H1 (cell line): ENCODE measurements at regions not wholly inside any gene's neighbourhood (a gene's known extent, or its start where the extent isn't known, plus 50 kb on each side); places are given as distances from the start of the nearest gene placed in this dataset.

Experiments
- CTCF ChIA-PET: fragments of 300-600 bp; sonication (Branson Sonifier 250); formaldehyde crosslinking; loops from one replicate; lab custom pipeline; 2021; ENCODE audit not compliant: partially characterized antibody; lab: Charles Lee
- POLR2A ChIA-PET: fragments of 300-600 bp; sonication (Branson Sonifier 250); formaldehyde crosslinking; loops from one replicate; lab custom pipeline; 2021; ENCODE audit warnings: inconsistent platforms; ENCODE audit not compliant: partially characterized antibody; lab: Charles Lee
- DNase-seq, 2 experiments: peaks; one replicate each; pipeline versions ENCODE4 v3.0.0 to v3.0.0-alpha.2; 2010 to 2022; ENCODE audit warnings: low spot score in 2 of 2, low read depth in 1 of 2, mixed read lengths in 1 of 2
- FAIRE-seq: peaks from 2 replicates; lab custom pipeline; 2011; peaks lifted over from hg19 to GRCh38; lab: Jason Lieb, UNC
- H2AFZ ChIP-seq: 2 replicates; pipeline ENCODE4 v1.8.1; 2012; ENCODE audit warnings: low read length, inconsistent platforms
- H2AK5ac ChIP-seq: 2 replicates; pipeline ENCODE4 v1.6.1; 2013; ENCODE audit warnings: low read depth, low read length
- H2BK120ac ChIP-seq: replicated peaks from 2 replicates; pipeline ENCODE3; 2013; ENCODE audit warnings: low read depth, low read length, inconsistent platforms
- H2BK12ac ChIP-seq: 2 replicates; pipeline ENCODE4 v1.6.1; 2013; ENCODE audit warnings: low read depth, low read length
- H2BK15ac ChIP-seq: 2 replicates; pipeline ENCODE4 v1.6.1; 2013; ENCODE audit warnings: low read length
- H2BK20ac ChIP-seq: 2 replicates; pipeline ENCODE4 v1.6.1; 2013; ENCODE audit warnings: low read length
- H2BK5ac ChIP-seq: 2 replicates; pipeline ENCODE4 v1.6.1; 2013; ENCODE audit warnings: low read depth, low read length
- H3K14ac ChIP-seq: 2 replicates; pipeline ENCODE4 v1.6.1; 2013; ENCODE audit warnings: inconsistent platforms; ENCODE audit not compliant: insufficient read length
- H3K18ac ChIP-seq: 2 replicates; pipeline ENCODE4 v1.6.1; 2013; ENCODE audit warnings: low read length; ENCODE audit errors: extremely low read depth
- H3K23ac ChIP-seq: 2 replicates; pipeline ENCODE4 v1.6.1; 2013; ENCODE audit warnings: inconsistent platforms; ENCODE audit not compliant: insufficient read length
- H3K23me2 ChIP-seq: 2 replicates; pipeline ENCODE4 v1.6.1; 2013; ENCODE audit warnings: low read depth, low read length
- H3K27ac ChIP-seq: 2 replicates; pipeline ENCODE4 v1.6.1; 2011; ENCODE audit warnings: low read depth, low read length, inconsistent platforms
- H3K27me3 ChIP-seq, 4 experiments: replicated peaks in 1 of 4; 1 replicate in 1 of 4; 2 replicates in 3 of 4; pipeline versions ENCODE4 v1.6.1 to v1.8.1; 2011 to 2013; ENCODE audit warnings: low read length in 3 of 4, mild to moderate bottlenecking in 3 of 4, inconsistent platforms in 2 of 4, mixed read lengths in 2 of 4, moderate library complexity in 1 of 4; ENCODE audit not compliant: control insufficient read depth in 3 of 4, insufficient read depth in 3 of 4; ENCODE audit errors: extremely low read depth in 1 of 4
- H3K36me3 ChIP-seq, 4 experiments: 2 replicates each; pipeline versions ENCODE4 v1.6.1 to v1.8.1; 2011 to 2013; ENCODE audit warnings: mild to moderate bottlenecking in 4 of 4, low read length in 3 of 4, moderate library complexity in 2 of 4, control low read depth in 1 of 4, inconsistent platforms in 1 of 4; ENCODE audit not compliant: insufficient read depth in 4 of 4, control insufficient read depth in 2 of 4
- H3K4ac ChIP-seq: replicated peaks from 2 replicates; pipeline ENCODE3; 2013; ENCODE audit warnings: low read length, low read depth, mixed read lengths, inconsistent platforms; ENCODE audit not compliant: insufficient read length
- H3K4me1 ChIP-seq, 4 experiments: replicated peaks in 1 of 4; 1 replicate in 1 of 4; 2 replicates in 3 of 4; pipeline versions ENCODE4 v1.6.1 to v1.8.1; 2011 to 2013; ENCODE audit warnings: low read length in 3 of 4, inconsistent platforms in 2 of 4, mixed read lengths in 1 of 4; ENCODE audit not compliant: insufficient read depth in 4 of 4, control insufficient read depth in 3 of 4
- H3K4me2 ChIP-seq, 2 experiments: 2 replicates each; pipeline versions ENCODE4 v1.6.1 to v1.8.1; 2011 to 2013; ENCODE audit warnings: low read depth in 2 of 2, low read length in 2 of 2, control low read depth in 1 of 2, inconsistent platforms in 1 of 2, mild to moderate bottlenecking in 1 of 2; ENCODE audit not compliant: insufficient read depth in 1 of 2
- H3K4me3 ChIP-seq, 4 experiments: fragments of 200-600, 300-600 bp in 1 of 4; sonication (generic), shearing (Covaris generic), sonication (Bioruptor Twin) in 1 of 4; 2 replicates each; pipeline versions ENCODE4 v1.5.1 to v1.8.1; 2011 to 2016; ENCODE audit warnings: low read length in 4 of 4, low read depth in 3 of 4, control low read depth in 2 of 4, inconsistent platforms in 2 of 4, mild to moderate bottlenecking in 2 of 4, mixed read lengths in 1 of 4, moderate library complexity in 1 of 4; ENCODE audit not compliant: insufficient read depth in 2 of 4; ENCODE audit errors: extremely low read depth in 1 of 4
- H3K56ac ChIP-seq: replicated peaks from 2 replicates; pipeline ENCODE3; 2013; ENCODE audit warnings: low read depth, mild to moderate bottlenecking, mixed read lengths, low read length, inconsistent platforms; ENCODE audit not compliant: insufficient read length
- H3K79me1 ChIP-seq: 2 replicates; pipeline ENCODE4 v1.6.1; 2013; ENCODE audit warnings: low read depth, low read length, control low read depth
- H3K79me2 ChIP-seq, 2 experiments: 2 replicates each; pipeline versions ENCODE4 v1.6.1 to v1.8.1; 2012 to 2013; ENCODE audit warnings: low read length in 2 of 2, mild to moderate bottlenecking in 2 of 2, inconsistent platforms in 1 of 2; ENCODE audit not compliant: insufficient read depth in 2 of 2, control insufficient read depth in 1 of 2
- H3K9ac ChIP-seq, 4 experiments: replicated peaks in 1 of 4; 1 replicate in 1 of 4; 2 replicates in 3 of 4; pipeline versions ENCODE4 v1.6.1 to v1.8.1; 2011 to 2013; ENCODE audit warnings: low read depth in 3 of 4, low read length in 3 of 4, control low read depth in 2 of 4, mild to moderate bottlenecking in 2 of 4, moderate library complexity in 2 of 4, inconsistent platforms in 1 of 4; ENCODE audit errors: extremely low read depth in 1 of 4
- H3K9me3 ChIP-seq, 2 experiments: 2 replicates each; pipeline versions ENCODE4 v1.6.1 to v1.8.1; 2012 to 2013; ENCODE audit warnings: mild to moderate bottlenecking in 2 of 2, moderate library complexity in 2 of 2, control low read depth in 1 of 2, inconsistent platforms in 1 of 2, low read depth in 1 of 2, low read length in 1 of 2, mixed read lengths in 1 of 2; ENCODE audit not compliant: insufficient read depth in 2 of 2
- H4K20me1 ChIP-seq, 2 experiments: replicated peaks in 1 of 2; 2 replicates each; pipeline versions ENCODE3 to v1.8.1; 2011 to 2013; ENCODE audit warnings: inconsistent platforms in 2 of 2, low read length in 2 of 2, mild to moderate bottlenecking in 1 of 2; ENCODE audit not compliant: insufficient read depth in 2 of 2, control insufficient read depth in 1 of 2
- H4K5ac ChIP-seq: 2 replicates; pipeline ENCODE4 v1.6.1; 2013; ENCODE audit warnings: low read length, low read depth, mixed read lengths, inconsistent platforms; ENCODE audit not compliant: insufficient read length
- H4K8ac ChIP-seq: 2 replicates; pipeline ENCODE4 v1.8.0; 2013; ENCODE audit warnings: mild to moderate bottlenecking, moderate library complexity, low read length, inconsistent platforms; ENCODE audit not compliant: insufficient read depth; ENCODE audit errors: extremely low read depth
- H4K91ac ChIP-seq: replicated peaks from 2 replicates; pipeline ENCODE3; 2013; ENCODE audit warnings: low read length, mixed read lengths, inconsistent platforms; ENCODE audit not compliant: insufficient read length
- BCL11A ChIP-seq, 2 experiments: IDR thresholded peaks; one replicate each; pipeline ENCODE4 v1.6.1; 2011; ENCODE audit warnings: low read depth in 2 of 2, low read length in 2 of 2, mild to moderate bottlenecking in 2 of 2
- CHD2 ChIP-seq: IDR thresholded peaks from 2 replicates; pipeline ENCODE4 v1.6.1; 2012; ENCODE audit warnings: low read length, improper control_type of control experiment
- FOSL1 ChIP-seq: IDR thresholded peaks from 2 replicates; pipeline ENCODE4 v1.6.1; 2011; ENCODE audit warnings: mild to moderate bottlenecking, low read depth, low read length, moderate library complexity; ENCODE audit not compliant: insufficient read depth
- NANOG ChIP-seq: IDR thresholded peaks from 2 replicates; pipeline ENCODE4 v1.6.1; 2011; ENCODE audit warnings: low read length, low read depth, mild to moderate bottlenecking, inconsistent platforms; ENCODE audit not compliant: insufficient read depth, poor library complexity, severe bottlenecking
- SIX5 ChIP-seq: IDR thresholded peaks from 2 replicates; pipeline ENCODE4 v1.6.1; 2011; ENCODE audit warnings: mild to moderate bottlenecking, low read depth, low read length
- SP2 ChIP-seq: IDR thresholded peaks from 2 replicates; pipeline ENCODE4 v1.6.1; 2012; ENCODE audit warnings: mild to moderate bottlenecking, low read length, inconsistent platforms
- SRF ChIP-seq: IDR thresholded peaks from 2 replicates; pipeline ENCODE4 v1.6.1; 2011; ENCODE audit warnings: mild to moderate bottlenecking, low read depth, low read length, moderate library complexity
- SUZ12 ChIP-seq: fragments of 200-600 bp; sonication (generic); IDR thresholded peaks from 2 replicates; pipeline ENCODE4 v1.6.1; 2012; ENCODE audit warnings: mild to moderate bottlenecking, inconsistent platforms, low read length, moderate library complexity, mixed read lengths
- TCF12 ChIP-seq: IDR thresholded peaks from 2 replicates; pipeline ENCODE4 v1.6.1; 2011; ENCODE audit warnings: low read depth, mild to moderate bottlenecking, low read length
- WGBS, 2 experiments: shearing (Covaris generic) in 1 of 2; methylation state at CpG; one replicate each; pipeline versions ENCODE4 v1.1.6 to v1.1.7; 2013 to 2015; ENCODE audit warnings: low lambda C conversion rate in 2 of 2, mixed read lengths in 2 of 2, inconsistent platforms in 1 of 2, low coverage in 1 of 2, missing lambda C conversion rate in 1 of 2; ENCODE audit not compliant: insufficient replicate concordance in 2 of 2, insufficient coverage in 1 of 2, insufficient read length in 1 of 2; ENCODE audit errors: extremely low coverage in 1 of 2, missing lambda C conversion rate in 1 of 2; 5-methylcytosine and 5-hydroxymethylcytosine counted together

GRCh38 chr12:92273076-92273475 lies 127.4 kb upstream of the BTG1 start:
- H3K4ac ChIP-seq: no peak overlapping the region
- no peak overlapping the region for H3K4me2 ChIP-seq
- no peak overlapping the region for H4K91ac ChIP-seq
- FAIRE-seq (no peak), DNase-seq (no peak)
- H3K4me1 ChIP-seq: peaks cover 0 to 2% (median 0%) of the 10 kb centered on the region in 4 experiments; a peak in 1 of 7 replicates
- no peaks in the 10 kb centered on the region for H3K79me2 ChIP-seq
- peaks cover 2% of the 10 kb centered on the region; the same call in 1 of the 2 replicates for H3K23me2 ChIP-seq
- no peak overlapping the region for H2BK120ac ChIP-seq
- no peak overlapping the region for H2BK5ac ChIP-seq
- POLR2A ChIA-PET: no interaction called here
- no peak overlapping the region for H3K4me3 ChIP-seq
- H3K9me3 ChIP-seq: no peaks in the 10 kb centered on the region
- no peak overlapping the region for H2AFZ ChIP-seq
- no peaks in the 10 kb centered on the region for H4K20me1 ChIP-seq
- H2BK12ac ChIP-seq: no peak overlapping the region
- no peak overlapping the region for H3K23ac ChIP-seq
- H2BK20ac ChIP-seq: no peak overlapping the region
- H3K14ac ChIP-seq: no peak overlapping the region
- H4K8ac ChIP-seq: no peak overlapping the region
- H3K79me1 ChIP-seq: no peaks in the 10 kb centered on the region
- no peak overlapping the region for H3K27ac ChIP-seq
- no peaks in the 10 kb centered on the region for H3K27me3 ChIP-seq
- H2AK5ac ChIP-seq: no peak overlapping the region
- CTCF ChIA-PET: no interaction called here
- H4K5ac ChIP-seq: no peak overlapping the region
- no peaks in the 10 kb centered on the region for H3K36me3 ChIP-seq
- no peak overlapping the region for H2BK15ac ChIP-seq
- H3K9ac ChIP-seq: no peak overlapping the region
- no peak for TF ChIP-seq BCL11A (IDR thresholded peaks at IDR 0.05; ENCODE audit: low read depth in 2 of 2, low read length in 2 of 2)
- no peak for TF ChIP-seq SUZ12
- no peak for TF ChIP-seq SRF
- TF ChIP-seq CHD2: no peak
- no peak for TF ChIP-seq SIX5
- TF ChIP-seq FOSL1: no peak
- no peak for TF ChIP-seq NANOG
- TF ChIP-seq TCF12: no peak
- TF ChIP-seq SP2: no peak
- no peak overlapping the region for H3K18ac ChIP-seq
- H3K56ac ChIP-seq: no peak overlapping the region
- 91% methylated on average over 2 of the region's 2 CpGs; no CpG with 5 or more reads in 1 of the 2 experiments for WGBS, 2 experiments
